ENCODE measurements at regions not wholly inside any gene's neighbourhood (a gene's known extent, or its start where the extent isn't known, plus 50 kb on each side); places are given as distances from the start of the nearest gene placed in this dataset.

- no peak for TF ChIP-seq CTCF (IDR thresholded peaks at IDR 0.05)
- TF ChIP-seq POLR2A (IDR thresholded peaks at IDR 0.05), result no peak
Measured at GRCh38 chr2:21887881-21888280, 764.1 kb downstream of the TDRD15 start.

Data from heart left ventricle (tissue), 13 donors.